ENCODE measurements at regions not wholly inside any gene's neighbourhood (a gene's known extent, or its start where the extent isn't known, plus 50 kb on each side); places are given as distances from the start of the nearest gene placed in this dataset.

DNA sequence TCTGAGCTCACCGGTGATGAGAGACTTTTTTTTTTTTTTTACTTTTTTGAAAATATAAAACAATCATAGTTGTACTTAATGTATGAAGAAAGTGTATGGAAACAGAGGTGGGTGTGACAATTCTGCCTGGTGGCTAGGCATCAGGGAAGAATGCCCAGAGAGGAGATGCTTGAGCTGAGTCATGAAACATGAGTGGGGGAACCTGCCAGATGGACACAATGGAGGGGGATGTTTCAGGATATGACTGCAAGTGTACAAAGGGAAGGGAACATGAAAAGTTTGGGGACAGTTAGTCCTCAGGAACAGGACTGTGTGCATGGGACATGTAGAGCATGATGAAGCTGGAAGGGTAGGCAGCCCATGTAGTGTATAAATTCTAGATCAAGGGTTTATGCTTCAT lies 274.2 kb upstream of the E2F7 start:
- no peak for TF ChIP-seq POLR2A (IDR thresholded peaks at IDR 0.05)
- TF ChIP-seq, protein P1, sequence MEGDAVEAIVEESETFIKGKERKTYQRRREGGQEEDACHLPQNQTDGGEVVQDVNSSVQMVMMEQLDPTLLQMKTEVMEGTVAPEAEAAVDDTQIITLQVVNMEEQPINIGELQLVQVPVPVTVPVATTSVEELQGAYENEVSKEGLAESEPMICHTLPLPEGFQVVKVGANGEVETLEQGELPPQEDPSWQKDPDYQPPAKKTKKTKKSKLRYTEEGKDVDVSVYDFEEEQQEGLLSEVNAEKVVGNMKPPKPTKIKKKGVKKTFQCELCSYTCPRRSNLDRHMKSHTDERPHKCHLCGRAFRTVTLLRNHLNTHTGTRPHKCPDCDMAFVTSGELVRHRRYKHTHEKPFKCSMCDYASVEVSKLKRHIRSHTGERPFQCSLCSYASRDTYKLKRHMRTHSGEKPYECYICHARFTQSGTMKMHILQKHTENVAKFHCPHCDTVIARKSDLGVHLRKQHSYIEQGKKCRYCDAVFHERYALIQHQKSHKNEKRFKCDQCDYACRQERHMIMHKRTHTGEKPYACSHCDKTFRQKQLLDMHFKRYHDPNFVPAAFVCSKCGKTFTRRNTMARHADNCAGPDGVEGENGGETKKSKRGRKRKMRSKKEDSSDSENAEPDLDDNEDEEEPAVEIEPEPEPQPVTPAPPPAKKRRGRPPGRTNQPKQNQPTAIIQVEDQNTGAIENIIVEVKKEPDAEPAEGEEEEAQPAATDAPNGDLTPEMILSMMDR (IDR thresholded peaks at IDR 0.05): no peak
- ATAC-seq: no peak
- no peak for DNase-seq
- WGBS, 2 donors: 91 to 100% methylated on average over 1 of the region's 1 CpG
- intact Hi-C loops (cut with DNase I): no loop called here
- H3K27ac ChIP-seq: no peak overlapping the region
- no peaks in the 10 kb centered on the region for H3K36me3 ChIP-seq (replicated peaks in 1 of 2; ENCODE audit: insufficient read depth in 1 of 2, low read depth in 2 of 2)
- no peaks in the 10 kb centered on the region for H3K9me3 ChIP-seq
- no peaks in the 10 kb centered on the region for H3K27me3 ChIP-seq
- no peak overlapping the region for H3K4me3 ChIP-seq
- no peaks in the 10 kb centered on the region for H3K4me1 ChIP-seq

GRCh38 chr12:77337362-77337761 lies 272.0 kb upstream of the E2F7 start:
- no peak for DNase-seq
- Histone ChIP-seq H3K4me3 (no peak overlapping the region), H3K27me3 (no peaks in the 10 kb centered on the region), H3K9me3 (no peaks in the 10 kb centered on the region), H3K36me3 (replicated peaks in 1 of 2; ENCODE audit: insufficient read depth in 1 of 2, low read depth in 2 of 2) (no peaks in the 10 kb centered on the region), H3K27ac (no peak overlapping the region), H3K4me1 (no peaks in the 10 kb centered on the region)
- TF ChIP-seq, protein P1 (IDR thresholded peaks at IDR 0.05): no peak
- TF ChIP-seq POLR2A (IDR thresholded peaks at IDR 0.05): no peak
- ATAC-seq: no peak
- 57 to 60% methylated on average over 5 of the region's 5 CpGs for WGBS, 2 donors
- intact Hi-C loops (cut with DNase I): no loop called here

- no peaks in the 10 kb centered on the region for H3K27me3 ChIP-seq
- no peak for TF ChIP-seq POLR2A (IDR thresholded peaks at IDR 0.05)
- TF ChIP-seq, protein P1 (IDR thresholded peaks at IDR 0.05): no peak
- 73 to 80% methylated on average over 2 of the region's 2 CpGs for WGBS, 2 donors
These were observed 269.4 kb upstream of the E2F7 start for GRCh38 chr12:77334806-77335205.

GRCh38 chr12:77328326-77328725 lies 263.0 kb upstream of the E2F7 start:
- WGBS, 2 donors: 73 to 76% methylated on average over 7 of the region's 7 CpGs

More at GRCh38 chr12:77334806-77335205, 269.4 kb upstream of the E2F7 start:
- Histone ChIP-seq H3K9me3 (no peaks in the 10 kb centered on the region), H3K4me1 (no peaks in the 10 kb centered on the region), H3K27ac (no peak overlapping the region), H3K4me3 (no peak overlapping the region), H3K36me3 (replicated peaks in 1 of 2; ENCODE audit: insufficient read depth in 1 of 2, low read depth in 2 of 2) (no peaks in the 10 kb centered on the region)
- DNase-seq: no peak
- intact Hi-C loops (cut with DNase I): no loop called here
- ATAC-seq: no peak

More at GRCh38 chr12:77328326-77328725, 263.0 kb upstream of the E2F7 start:
- ATAC-seq: no peak
- Histone ChIP-seq H3K27me3 (no peaks in the 10 kb centered on the region), H3K36me3 (replicated peaks in 1 of 2; ENCODE audit: insufficient read depth in 1 of 2, low read depth in 2 of 2) (no peaks in the 10 kb centered on the region), H3K4me3 (no peak overlapping the region), H3K4me1 (peaks cover 8% of the 10 kb centered on the region), H3K27ac (no peak overlapping the region), H3K9me3 (no peaks in the 10 kb centered on the region)
- no peak for TF ChIP-seq POLR2A (IDR thresholded peaks at IDR 0.05)
- TF ChIP-seq, protein P1 (IDR thresholded peaks at IDR 0.05): no peak
- intact Hi-C loops (cut with DNase I): no loop called here
- DNase-seq: no peak
